ENCODE measurements at regions not wholly inside any gene's neighbourhood (a gene's known extent, or its start where the extent isn't known, plus 50 kb on each side); places are given as distances from the start of the nearest gene placed in this dataset.

- no peak for DNase-seq
Measured at GRCh38 chr12:14153803-14154202, 172.4 kb upstream of the GRIN2B start.

- no peak for DNase-seq
Measured at GRCh38 chr12:14156606-14157005, 175.2 kb upstream of the GRIN2B start.

GRCh38 chr12:14157088-14157747 is 175.8 kb upstream of the GRIN2B start:
- DNase-seq = no peak

- DNase-seq = no peak
Measured at GRCh38 chr12:14164266-14164665, 182.9 kb upstream of the GRIN2B start.

DNA sequence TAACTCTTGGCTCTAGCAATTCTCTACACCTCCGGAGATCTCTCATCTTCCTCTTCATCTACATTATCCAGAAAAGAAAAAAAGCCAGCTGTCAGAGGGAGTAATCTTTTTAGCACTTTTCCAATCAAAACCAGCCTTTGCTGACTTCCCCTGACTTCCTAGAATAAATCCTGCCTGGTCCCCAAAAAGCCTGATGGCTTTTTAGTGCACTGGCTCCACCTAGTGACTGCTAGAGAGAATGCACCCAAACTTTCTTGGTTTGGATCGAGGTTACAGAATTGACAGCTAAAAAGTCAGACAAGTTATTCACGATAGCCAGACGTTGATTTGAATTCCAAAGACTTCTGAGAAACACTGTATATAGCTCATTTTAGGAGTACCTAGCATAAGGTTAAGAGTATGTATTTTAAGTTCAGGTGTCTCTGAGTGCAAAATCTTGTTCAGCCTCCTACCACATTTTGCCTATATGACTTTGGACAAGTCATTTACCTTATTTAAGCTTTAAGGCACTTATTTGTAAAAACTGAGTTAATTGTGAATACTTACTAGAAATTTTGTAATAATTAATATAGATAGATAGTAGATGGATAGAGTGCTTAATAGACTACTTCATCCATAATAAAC is 185.7 kb upstream of the GRIN2B start:
- no peak for DNase-seq

- no peak for DNase-seq
Measured at GRCh38 chr12:14169281-14169680, 187.9 kb upstream of the GRIN2B start.

GRCh38 chr12:14171106-14171505 is 189.7 kb upstream of the GRIN2B start:
- no peak for DNase-seq

GRCh38 chr12:14175206-14175605 is 190.3 kb upstream of the ATF7IP start:
- DNase-seq = no peak

GRCh38 chr12:14185427-14186192 is 179.9 kb upstream of the ATF7IP start:
- no peak for DNase-seq

- DNase-seq = no peak
Measured at GRCh38 chr12:14186193-14186502, 179.3 kb upstream of the ATF7IP start.

DNA sequence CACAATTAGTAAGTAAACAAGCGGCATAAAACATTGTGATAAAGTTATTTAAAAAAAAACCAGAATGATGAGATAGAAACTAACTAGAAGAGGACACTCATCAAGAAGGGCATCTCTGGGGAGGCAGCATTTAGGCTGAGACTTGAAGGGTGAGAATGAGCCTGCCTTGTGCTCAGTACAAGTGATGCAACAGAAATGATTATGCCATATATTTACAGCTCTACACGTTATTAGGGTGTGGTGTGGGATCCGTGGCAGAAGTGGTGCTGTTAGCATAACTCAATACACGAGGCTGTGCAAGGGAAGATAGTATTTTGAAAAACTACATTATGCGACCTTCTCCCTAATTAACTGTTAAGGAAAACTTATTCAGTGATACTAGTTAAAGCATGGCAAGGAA is 178.5 kb upstream of the ATF7IP start:
- DNase-seq = no peak

DNA sequence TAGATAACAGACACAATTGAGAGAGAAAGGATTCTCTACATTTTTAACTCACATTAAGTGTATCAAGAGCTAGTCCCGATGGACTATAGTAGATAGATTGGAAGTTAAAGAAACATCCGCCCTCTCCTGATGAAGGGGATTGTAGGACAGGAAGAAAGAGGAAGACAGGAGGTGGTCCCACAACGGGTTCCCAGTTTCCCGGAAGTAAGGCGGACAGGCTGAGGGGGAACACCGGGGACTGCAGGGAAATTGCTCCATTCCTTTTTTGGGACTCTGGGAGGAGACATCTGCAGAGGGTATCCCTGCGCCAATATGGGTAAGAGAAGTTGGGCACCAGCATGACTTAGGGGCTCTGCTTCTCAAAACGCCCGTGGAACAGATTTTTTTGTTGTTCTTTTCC is 177.5 kb upstream of the ATF7IP start:
- no peak for DNase-seq

GRCh38 chr12:14188744-14189143 is 176.7 kb upstream of the ATF7IP start:
- no peak for DNase-seq

GRCh38 chr12:14190694-14191093 is 174.8 kb upstream of the ATF7IP start:
- DNase-seq = no peak

- no peak for DNase-seq
Measured at GRCh38 chr12:14191612-14192011, 173.9 kb upstream of the ATF7IP start.

DNA sequence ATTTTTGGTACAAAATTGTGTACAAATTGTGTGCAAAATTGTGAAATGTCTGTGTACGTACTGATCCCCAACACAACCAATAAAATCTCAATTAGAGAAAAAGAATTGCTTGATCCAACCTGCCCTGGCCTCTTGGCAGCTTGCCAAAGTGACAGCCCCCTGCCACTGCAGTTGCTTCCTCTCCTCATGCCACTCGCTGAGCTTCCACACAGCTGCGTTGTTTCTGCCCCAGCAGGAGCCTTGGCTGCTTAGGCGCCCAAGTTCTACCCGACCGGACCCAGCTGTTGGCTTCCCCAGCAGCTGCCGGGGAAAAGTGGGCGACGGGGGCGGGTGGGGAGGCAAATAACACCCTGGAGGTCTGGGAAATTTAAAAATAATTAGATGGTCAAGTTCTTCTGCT is 171.8 kb upstream of the ATF7IP start:
- DNase-seq = no peak

DNA sequence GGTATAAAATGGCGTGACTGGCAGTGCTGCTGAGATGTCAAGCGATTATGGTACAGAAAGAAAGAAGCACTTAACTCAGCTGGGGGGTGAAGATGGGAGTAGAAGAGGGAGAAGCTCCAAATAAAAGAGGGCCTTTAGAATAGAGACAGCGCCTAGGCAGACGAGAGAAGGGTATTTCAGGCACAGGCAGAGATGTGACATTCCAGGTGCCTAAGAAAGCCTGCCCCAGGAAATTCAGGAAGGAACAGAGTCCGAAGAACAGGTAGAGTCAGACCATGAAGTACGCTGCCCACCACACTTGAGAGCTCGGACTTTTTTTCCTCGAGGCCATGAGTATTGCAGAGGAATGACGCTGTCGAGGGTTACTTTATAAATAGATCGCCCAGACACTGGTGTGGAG is 170.9 kb upstream of the ATF7IP start:
- DNase-seq = no peak

GRCh38 chr12:14199455-14200198 is 165.9 kb upstream of the ATF7IP start:
- DNase-seq = no peak

- no peak for DNase-seq
Measured at GRCh38 chr12:14200598-14200997, 164.9 kb upstream of the ATF7IP start.

GRCh38 chr12:14201291-14201690 is 164.2 kb upstream of the ATF7IP start:
- no peak for DNase-seq

DNA sequence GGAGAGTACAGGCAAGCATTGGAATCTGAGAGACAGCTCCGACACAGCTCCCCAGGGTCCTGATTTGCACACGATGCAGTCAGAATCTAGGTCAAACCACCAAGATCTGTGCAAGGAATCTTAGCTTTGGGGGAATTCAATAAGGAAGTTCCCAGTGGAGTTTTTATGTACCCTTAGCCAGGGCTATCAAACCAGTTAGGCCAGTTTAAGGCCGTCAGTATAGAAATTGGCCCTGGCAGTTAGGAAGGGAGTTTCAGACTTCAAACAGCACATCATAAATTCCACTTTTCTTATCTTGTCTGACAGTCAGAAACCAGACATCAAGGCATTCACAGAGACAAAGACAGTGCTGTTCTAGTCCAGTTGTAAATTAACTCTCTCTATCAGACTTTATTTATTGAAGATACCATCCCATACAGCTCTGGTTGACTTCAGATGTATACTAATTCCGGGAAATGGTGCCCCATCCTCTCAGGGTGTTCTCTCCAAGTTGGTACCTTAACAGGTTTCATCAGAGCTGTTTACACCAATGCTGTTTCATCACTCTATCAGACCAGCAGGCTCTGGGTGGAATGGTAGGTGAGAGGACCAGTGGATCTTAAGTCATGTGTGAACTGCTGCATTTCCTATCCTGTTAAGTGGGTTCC is 157.5 kb upstream of the ATF7IP start:
- no peak for DNase-seq

- no peak for DNase-seq
Measured at GRCh38 chr12:14211947-14212387, 153.5 kb upstream of the ATF7IP start.

- no peak for DNase-seq
Measured at GRCh38 chr12:14213542-14213941, 151.9 kb upstream of the ATF7IP start.

All from activated CD8-positive, alpha-beta memory T cell treated with anti-CD3 and anti-CD28 coated beads, Interleukin-2, amount 50 U/mL, for 48 hours (primary cell).